MM.1S (cell line): ENCODE measurements at regions not wholly inside any gene's neighbourhood (a gene's known extent, or its start where the extent isn't known, plus 50 kb on each side); places are given as distances from the start of the nearest gene placed in this dataset.

Source experiments
- DNase-seq: peaks from one replicate; pipeline ENCODE4 v3.0.0-alpha.2; 2015
- H2AFZ ChIP-seq: fragments of 300-600 bp; sonication (generic); 2 replicates; pipeline ENCODE4 v1.6.0; 2016; ENCODE audit warnings: antibody characterized with exemption, low read length
- H3F3A ChIP-seq: fragments of 300-600 bp; sonication (generic); 2 replicates; pipeline ENCODE4 v1.6.1; 2016; ENCODE audit warnings: mild to moderate bottlenecking, antibody characterized with exemption, low read length, moderate library complexity, mixed read lengths; ENCODE audit not compliant: insufficient read depth
- H3K27ac ChIP-seq: fragments of 300-600 bp; sonication (generic); 2 replicates; pipeline ENCODE4 v1.5.1; 2016; ENCODE audit warnings: mild to moderate bottlenecking, low read length
- H3K27me3 ChIP-seq: fragments of 300-600 bp; sonication (generic); replicated peaks from 2 replicates; pipeline ENCODE4 v1.6.0; 2016; ENCODE audit warnings: low read length; ENCODE audit not compliant: insufficient read depth
- H3K36me3 ChIP-seq: fragments of 300-600 bp; sonication (generic); replicated peaks from 2 replicates; pipeline ENCODE4 v1.6.1; 2016; ENCODE audit warnings: mild to moderate bottlenecking, low read length, mixed read lengths; ENCODE audit not compliant: insufficient read depth
- H3K4me1 ChIP-seq: fragments of 300-600 bp; sonication (generic); 2 replicates; pipeline ENCODE4 v1.6.1; 2016; ENCODE audit warnings: low read length, mixed read lengths
- H3K4me2 ChIP-seq: fragments of 300-600 bp; sonication (generic); 2 replicates; pipeline ENCODE4 v1.6.0; 2016; ENCODE audit warnings: low read depth, low read length
- H3K4me3 ChIP-seq: fragments of 300-600 bp; sonication (generic); 2 replicates; pipeline ENCODE4 v1.5.1; 2016; ENCODE audit warnings: low read length, mixed read lengths
- H3K79me2 ChIP-seq: fragments of 300-600 bp; sonication (generic); 2 replicates; pipeline ENCODE4 v1.6.1; 2016; ENCODE audit warnings: mixed run types, low read length, mixed read lengths
- H3K9ac ChIP-seq: fragments of 300-600 bp; sonication (generic); 2 replicates; pipeline ENCODE4 v1.6.1; 2016; ENCODE audit warnings: low read length, mixed read lengths
- H3K9me2 ChIP-seq: fragments of 300-600 bp; sonication (generic); replicated peaks from 2 replicates; pipeline ENCODE4 v1.6.1; 2016; ENCODE audit warnings: mild to moderate bottlenecking, low read length, mixed read lengths; ENCODE audit not compliant: insufficient read depth
- H3K9me3 ChIP-seq: fragments of 300-600 bp; sonication (generic); replicated peaks from 2 replicates; pipeline ENCODE4 v1.6.1; 2016; ENCODE audit warnings: mild to moderate bottlenecking, low read length, mixed read lengths; ENCODE audit not compliant: insufficient read depth
- H4K20me1 ChIP-seq: fragments of 300-600 bp; sonication (generic); 2 replicates; pipeline ENCODE4 v1.6.1; 2016; ENCODE audit warnings: mild to moderate bottlenecking, low read length, moderate library complexity, mixed read lengths; ENCODE audit not compliant: insufficient read depth
- EZH2 ChIP-seq: fragments of 300-600 bp; sonication (generic); optimal IDR thresholded peaks from 2 replicates; pipeline ENCODE3; 2017; ENCODE audit warnings: low read depth, mild to moderate bottlenecking, antibody characterized with exemption, low read length, mixed read lengths
- EZH2phosphoT487 ChIP-seq: fragments of 300-600 bp; sonication (generic); IDR thresholded peaks from 2 replicates; pipeline ENCODE4 v1.6.1; 2018; ENCODE audit warnings: antibody characterized with exemption, low read length
- TF ChIP-seq, protein P1 (sequence below): fragments of 300-600 bp; sonication (generic); IDR thresholded peaks from 2 replicates; pipeline ENCODE4 v1.5.1; 2016; ENCODE audit warnings: antibody characterized with exemption, low read length, mixed read lengths

- Histone ChIP-seq H2AFZ (no peak overlapping the region), H3K4me1 (no peaks in the 10 kb centered on the region), H3K4me3 (no peak overlapping the region), H3K27ac (no peak overlapping the region), H3F3A (no peaks in the 10 kb centered on the region), H4K20me1 (no peaks in the 10 kb centered on the region), H3K79me2 (no peaks in the 10 kb centered on the region), H3K36me3 (no peaks in the 10 kb centered on the region), H3K9me2 (no peaks in the 10 kb centered on the region), H3K9me3 (no peaks in the 10 kb centered on the region), H3K27me3 (no peaks in the 10 kb centered on the region), H3K9ac (no peak overlapping the region), H3K4me2 (no peak overlapping the region)
- TF ChIP-seq, protein P1, sequence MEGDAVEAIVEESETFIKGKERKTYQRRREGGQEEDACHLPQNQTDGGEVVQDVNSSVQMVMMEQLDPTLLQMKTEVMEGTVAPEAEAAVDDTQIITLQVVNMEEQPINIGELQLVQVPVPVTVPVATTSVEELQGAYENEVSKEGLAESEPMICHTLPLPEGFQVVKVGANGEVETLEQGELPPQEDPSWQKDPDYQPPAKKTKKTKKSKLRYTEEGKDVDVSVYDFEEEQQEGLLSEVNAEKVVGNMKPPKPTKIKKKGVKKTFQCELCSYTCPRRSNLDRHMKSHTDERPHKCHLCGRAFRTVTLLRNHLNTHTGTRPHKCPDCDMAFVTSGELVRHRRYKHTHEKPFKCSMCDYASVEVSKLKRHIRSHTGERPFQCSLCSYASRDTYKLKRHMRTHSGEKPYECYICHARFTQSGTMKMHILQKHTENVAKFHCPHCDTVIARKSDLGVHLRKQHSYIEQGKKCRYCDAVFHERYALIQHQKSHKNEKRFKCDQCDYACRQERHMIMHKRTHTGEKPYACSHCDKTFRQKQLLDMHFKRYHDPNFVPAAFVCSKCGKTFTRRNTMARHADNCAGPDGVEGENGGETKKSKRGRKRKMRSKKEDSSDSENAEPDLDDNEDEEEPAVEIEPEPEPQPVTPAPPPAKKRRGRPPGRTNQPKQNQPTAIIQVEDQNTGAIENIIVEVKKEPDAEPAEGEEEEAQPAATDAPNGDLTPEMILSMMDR = no peak
- TF ChIP-seq EZH2 = no peak
- TF ChIP-seq EZH2phosphoT487 = no peak
- DNase-seq = no peak
Observed at GRCh38 chr1:198912046-198912445, 273.2 kb downstream of the PTPRC start.

DNA sequence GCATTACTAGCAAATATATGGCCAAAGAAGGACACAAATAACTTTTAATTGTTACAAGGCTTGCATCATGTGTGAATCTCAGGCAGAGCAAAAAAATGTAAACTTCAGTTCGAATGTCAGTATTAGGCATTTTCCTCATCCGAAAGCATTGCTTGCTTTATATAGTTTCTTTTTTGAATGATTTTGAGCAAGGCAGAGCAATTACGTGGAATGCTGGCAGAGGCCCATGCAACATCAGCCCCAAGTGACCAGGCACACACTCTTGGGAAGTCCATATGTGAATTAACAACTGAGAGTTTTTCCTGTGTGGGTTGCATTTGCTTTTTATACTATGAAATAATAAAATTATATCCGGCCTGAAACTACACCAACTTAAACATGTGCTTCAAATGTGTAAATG, 274.8 kb downstream of the PTPRC start:
- H3K4me2 ChIP-seq = no peak overlapping the region
- TF ChIP-seq EZH2phosphoT487 = no peak
- TF ChIP-seq, protein P1 = no peak
- TF ChIP-seq EZH2 = no peak
- no peaks in the 10 kb centered on the region for H3K36me3 ChIP-seq

GRCh38 chr1:198915327-198916231, 276.7 kb downstream of the PTPRC start:
- H3K27me3 ChIP-seq = no peaks in the 10 kb centered on the region
- H3K4me2 ChIP-seq = no peak overlapping the region
- peaks cover 9% of the 10 kb centered on the region for H3F3A ChIP-seq
- H3K4me1 ChIP-seq = peaks cover 13% of the 10 kb centered on the region
- H4K20me1 ChIP-seq = no peaks in the 10 kb centered on the region
- TF ChIP-seq, protein P1 = no peak
- TF ChIP-seq EZH2 (no peak), EZH2phosphoT487 (no peak)
- H3K4me3 ChIP-seq = no peak overlapping the region
- H2AFZ ChIP-seq = no peak overlapping the region
- no peaks in the 10 kb centered on the region for H3K9me2 ChIP-seq
- H3K36me3 ChIP-seq = no peaks in the 10 kb centered on the region
- no peak overlapping the region for H3K9ac ChIP-seq
- no peaks in the 10 kb centered on the region for H3K79me2 ChIP-seq
- H3K27ac ChIP-seq = no peak overlapping the region
- no peaks in the 10 kb centered on the region for H3K9me3 ChIP-seq
- no peak for DNase-seq

More for the DNA sequence above, 274.8 kb downstream of the PTPRC start:
- H3K4me3 ChIP-seq = no peak overlapping the region
- no peaks in the 10 kb centered on the region for H4K20me1 ChIP-seq
- no peak overlapping the region for H2AFZ ChIP-seq
- DNase-seq = no peak
- H3K9me3 ChIP-seq = no peaks in the 10 kb centered on the region
- no peaks in the 10 kb centered on the region for H3K27me3 ChIP-seq
- H3K9me2 ChIP-seq = no peaks in the 10 kb centered on the region
- no peak overlapping the region for H3K27ac ChIP-seq
- H3F3A ChIP-seq = no peaks in the 10 kb centered on the region
- no peaks in the 10 kb centered on the region for H3K79me2 ChIP-seq
- H3K4me1 ChIP-seq = no peaks in the 10 kb centered on the region
- H3K9ac ChIP-seq = no peak overlapping the region
